Astrocyte (in vitro differentiated cells and primary cell): ENCODE measurements at regions not wholly inside any gene's neighbourhood (a gene's known extent, or its start where the extent isn't known, plus 50 kb on each side); places are given as distances from the start of the nearest gene placed in this dataset.

Experiments used
- EZH2 ChIP-seq: IDR thresholded peaks from 2 replicates; pipeline ENCODE4 v1.6.1; 2012; ENCODE audit warnings: mild to moderate bottlenecking, low read length, inconsistent platforms; ENCODE audit not compliant: insufficient read depth
- TF ChIP-seq, protein P1 (sequence below): IDR thresholded peaks from 2 replicates; pipeline ENCODE4 v1.5.1; 2011; ENCODE audit warnings: low read depth, mild to moderate bottlenecking, inconsistent platforms, low read length, moderate library complexity; ENCODE audit not compliant: insufficient read depth

DNA sequence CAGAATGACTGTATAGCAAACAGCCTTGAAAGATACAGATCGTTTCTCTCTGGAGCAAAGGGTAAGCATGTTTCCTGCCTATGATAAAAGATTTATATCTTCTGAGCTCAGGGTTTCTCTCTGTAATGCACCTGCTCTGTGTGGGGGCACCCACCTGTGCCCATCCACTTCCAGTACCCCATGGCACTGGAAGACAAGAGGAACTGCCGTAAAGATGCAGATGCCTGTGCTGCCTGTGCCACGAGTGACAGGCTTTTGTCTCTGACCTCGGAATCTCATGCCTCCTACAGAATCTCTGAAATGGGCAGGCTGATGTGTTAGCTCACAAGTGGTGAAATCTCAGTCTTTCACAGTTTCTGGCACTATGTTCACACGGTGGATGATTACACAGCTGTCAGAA, 50.3 kb upstream of the ATP11A start:
- TF ChIP-seq EZH2, result no peak
- TF ChIP-seq, protein P1, sequence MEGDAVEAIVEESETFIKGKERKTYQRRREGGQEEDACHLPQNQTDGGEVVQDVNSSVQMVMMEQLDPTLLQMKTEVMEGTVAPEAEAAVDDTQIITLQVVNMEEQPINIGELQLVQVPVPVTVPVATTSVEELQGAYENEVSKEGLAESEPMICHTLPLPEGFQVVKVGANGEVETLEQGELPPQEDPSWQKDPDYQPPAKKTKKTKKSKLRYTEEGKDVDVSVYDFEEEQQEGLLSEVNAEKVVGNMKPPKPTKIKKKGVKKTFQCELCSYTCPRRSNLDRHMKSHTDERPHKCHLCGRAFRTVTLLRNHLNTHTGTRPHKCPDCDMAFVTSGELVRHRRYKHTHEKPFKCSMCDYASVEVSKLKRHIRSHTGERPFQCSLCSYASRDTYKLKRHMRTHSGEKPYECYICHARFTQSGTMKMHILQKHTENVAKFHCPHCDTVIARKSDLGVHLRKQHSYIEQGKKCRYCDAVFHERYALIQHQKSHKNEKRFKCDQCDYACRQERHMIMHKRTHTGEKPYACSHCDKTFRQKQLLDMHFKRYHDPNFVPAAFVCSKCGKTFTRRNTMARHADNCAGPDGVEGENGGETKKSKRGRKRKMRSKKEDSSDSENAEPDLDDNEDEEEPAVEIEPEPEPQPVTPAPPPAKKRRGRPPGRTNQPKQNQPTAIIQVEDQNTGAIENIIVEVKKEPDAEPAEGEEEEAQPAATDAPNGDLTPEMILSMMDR, result no peak
